ENCODE measurements at regions not wholly inside any gene's neighbourhood (a gene's known extent, or its start where the extent isn't known, plus 50 kb on each side); places are given as distances from the start of the nearest gene placed in this dataset.

DNA sequence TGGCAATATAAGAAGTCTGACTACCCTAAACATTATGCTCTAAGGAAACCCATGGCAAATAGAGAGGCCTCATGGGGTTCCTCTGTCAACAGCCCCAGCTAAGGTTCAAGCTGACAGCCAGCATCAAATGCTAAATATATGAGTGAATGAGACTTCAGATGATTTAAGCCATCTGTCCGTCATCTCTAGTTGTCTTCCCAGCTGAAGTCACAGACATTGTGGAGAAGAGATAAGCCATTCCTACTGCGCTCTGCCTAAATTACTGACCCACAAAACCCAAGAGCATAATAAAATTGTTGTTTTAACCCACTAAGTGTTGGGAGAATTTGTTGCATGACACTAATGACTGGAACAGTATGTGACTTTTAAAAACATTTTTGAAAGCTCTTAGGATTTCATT, 87.3 kb upstream of the IGSF10 start:
- H3K27ac ChIP-seq = no peak overlapping the region
- TF ChIP-seq, protein P1, sequence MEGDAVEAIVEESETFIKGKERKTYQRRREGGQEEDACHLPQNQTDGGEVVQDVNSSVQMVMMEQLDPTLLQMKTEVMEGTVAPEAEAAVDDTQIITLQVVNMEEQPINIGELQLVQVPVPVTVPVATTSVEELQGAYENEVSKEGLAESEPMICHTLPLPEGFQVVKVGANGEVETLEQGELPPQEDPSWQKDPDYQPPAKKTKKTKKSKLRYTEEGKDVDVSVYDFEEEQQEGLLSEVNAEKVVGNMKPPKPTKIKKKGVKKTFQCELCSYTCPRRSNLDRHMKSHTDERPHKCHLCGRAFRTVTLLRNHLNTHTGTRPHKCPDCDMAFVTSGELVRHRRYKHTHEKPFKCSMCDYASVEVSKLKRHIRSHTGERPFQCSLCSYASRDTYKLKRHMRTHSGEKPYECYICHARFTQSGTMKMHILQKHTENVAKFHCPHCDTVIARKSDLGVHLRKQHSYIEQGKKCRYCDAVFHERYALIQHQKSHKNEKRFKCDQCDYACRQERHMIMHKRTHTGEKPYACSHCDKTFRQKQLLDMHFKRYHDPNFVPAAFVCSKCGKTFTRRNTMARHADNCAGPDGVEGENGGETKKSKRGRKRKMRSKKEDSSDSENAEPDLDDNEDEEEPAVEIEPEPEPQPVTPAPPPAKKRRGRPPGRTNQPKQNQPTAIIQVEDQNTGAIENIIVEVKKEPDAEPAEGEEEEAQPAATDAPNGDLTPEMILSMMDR (conservative IDR thresholded peaks at IDR 0.05; ENCODE audit: low read depth) = no peak
- no peak for DNase-seq (ENCODE audit: low spot score)
- ChIA-PET POLR2A (ENCODE audit: low non-redundant PET) (no interaction called here), CTCF (interaction anchor here (0.6 kb wide), 1 partner anchor 752 kb away, joined by 3 read pairs; no protein-coding TSS in a partner anchor)

DNA sequence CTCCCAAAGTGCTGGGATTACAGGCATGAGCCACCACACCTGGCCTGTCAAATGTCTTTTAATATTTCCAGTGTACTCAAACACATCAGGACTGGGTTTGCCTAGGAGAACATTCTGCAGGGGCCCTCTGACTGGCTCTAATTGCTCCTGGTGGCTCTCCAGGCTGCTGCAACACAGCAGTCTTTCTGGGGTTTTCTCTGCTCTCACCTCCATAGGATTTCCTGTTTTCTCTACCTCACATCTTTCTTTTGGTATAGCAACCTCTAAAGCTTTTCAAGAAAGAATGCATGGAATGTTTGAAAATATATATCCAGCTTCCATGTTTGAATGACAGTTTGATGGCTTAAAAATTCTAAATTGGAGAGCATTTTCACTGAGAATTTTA, 83.3 kb upstream of the IGSF10 start:
- peak overlapping the region; percentile 58 for H3K27ac ChIP-seq
- TF ChIP-seq, protein P1 (conservative IDR thresholded peaks at IDR 0.05; ENCODE audit: low read depth) = no peak
- POLR2A ChIA-PET (ENCODE audit: low non-redundant PET) = no interaction called here
- DNase-seq (ENCODE audit: low spot score) = no peak
- CTCF ChIA-PET = no interaction called here

DNA sequence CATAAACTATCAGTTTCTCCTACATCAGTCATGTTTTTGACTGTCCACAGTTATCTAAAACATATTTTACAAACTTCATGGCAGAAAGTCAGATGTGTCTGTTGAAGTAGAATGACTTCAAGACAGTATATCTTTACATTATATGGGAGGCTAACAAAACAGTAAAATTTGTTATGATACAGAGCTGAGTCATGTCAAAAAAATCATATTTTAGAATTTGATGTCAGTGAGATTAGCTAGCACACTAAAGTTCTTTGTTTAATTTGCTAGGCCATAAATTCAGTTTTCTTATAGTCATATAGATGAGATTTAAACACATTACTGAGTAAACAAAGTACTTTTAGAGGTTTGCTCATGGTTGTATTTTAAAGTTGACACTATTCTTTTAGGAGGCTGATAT, 80.3 kb upstream of the IGSF10 start:
- no peak overlapping the region for H3K27ac ChIP-seq
- TF ChIP-seq, protein P1 (conservative IDR thresholded peaks at IDR 0.05; ENCODE audit: low read depth) = no peak
- POLR2A ChIA-PET (ENCODE audit: low non-redundant PET) = no interaction called here
- CTCF ChIA-PET = no interaction called here
- no peak for DNase-seq (ENCODE audit: low spot score)

DNA sequence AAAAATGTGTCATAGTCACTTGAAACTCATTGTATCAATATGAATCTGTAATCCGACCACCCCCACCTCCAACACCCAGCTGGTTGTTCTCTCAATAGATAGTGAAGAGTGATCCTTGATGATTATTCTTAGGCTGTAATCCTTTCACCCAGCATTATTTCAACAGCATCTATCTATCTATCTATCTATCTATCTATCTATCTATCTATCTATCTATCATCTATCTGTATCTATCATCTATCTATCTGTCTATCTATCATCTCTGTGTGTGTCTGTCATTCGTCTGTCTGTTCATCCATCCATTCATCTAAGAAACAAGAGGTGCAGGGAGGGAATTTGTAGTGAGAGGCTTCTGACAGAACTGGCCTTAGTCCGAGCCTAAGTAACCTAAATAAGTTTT, 78.7 kb upstream of the IGSF10 start:
- TF ChIP-seq, protein P1 (conservative IDR thresholded peaks at IDR 0.05; ENCODE audit: low read depth) = no peak
- DNase-seq (ENCODE audit: low spot score) = no peak
- no peak overlapping the region for H3K27ac ChIP-seq
- ChIA-PET POLR2A (ENCODE audit: low non-redundant PET) (no interaction called here), CTCF (no interaction called here)

DNA sequence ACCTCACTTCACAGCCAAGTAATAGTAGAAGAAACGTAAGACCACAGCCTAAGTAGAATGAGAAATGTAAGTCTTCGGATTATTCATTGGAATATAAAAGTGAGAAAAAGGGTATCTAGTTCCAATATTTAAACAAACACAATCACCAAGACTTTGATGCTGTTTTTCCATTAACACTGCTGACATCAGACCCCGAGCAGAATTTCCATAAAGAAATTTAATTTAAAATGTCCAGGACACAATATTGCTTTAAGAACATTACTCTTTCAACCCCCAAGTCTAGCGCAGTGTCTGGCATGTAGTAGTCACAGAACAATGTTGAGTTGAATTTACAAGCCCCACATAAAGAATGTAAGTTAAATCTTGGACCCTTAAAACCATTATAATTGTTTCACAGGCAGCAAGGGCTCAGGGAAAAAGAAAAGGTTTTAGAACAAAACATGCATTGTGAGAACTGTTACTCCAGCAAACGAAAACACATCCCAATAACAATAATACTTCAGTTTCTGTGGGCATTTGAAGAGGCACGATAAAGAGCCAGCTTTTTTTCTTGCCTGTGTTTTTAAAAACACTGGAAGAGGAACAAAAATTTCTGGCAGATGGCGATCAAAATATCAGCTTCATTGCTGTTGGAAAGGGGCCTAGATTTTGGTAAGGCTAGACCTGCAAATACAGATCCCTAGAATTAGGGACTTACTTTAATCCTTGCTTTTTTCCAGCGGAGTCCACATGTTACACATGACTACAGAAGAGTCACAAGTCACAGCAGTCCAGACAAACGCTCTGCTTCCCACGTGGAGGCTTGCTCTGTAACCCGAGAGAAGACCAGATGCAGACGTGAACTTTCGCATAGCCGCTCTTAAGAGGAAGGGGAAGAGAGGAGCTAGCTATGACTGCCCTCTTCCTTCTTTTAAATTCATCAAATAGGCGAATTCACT, 77.9 kb upstream of the IGSF10 start:
- CTCF ChIA-PET = no interaction called here
- no peak overlapping the region for H3K27ac ChIP-seq
- POLR2A ChIA-PET (ENCODE audit: low non-redundant PET) = no interaction called here
- TF ChIP-seq, protein P1 (conservative IDR thresholded peaks at IDR 0.05; ENCODE audit: low read depth) = no peak
- DNase-seq (ENCODE audit: low spot score) = no peak

DNA sequence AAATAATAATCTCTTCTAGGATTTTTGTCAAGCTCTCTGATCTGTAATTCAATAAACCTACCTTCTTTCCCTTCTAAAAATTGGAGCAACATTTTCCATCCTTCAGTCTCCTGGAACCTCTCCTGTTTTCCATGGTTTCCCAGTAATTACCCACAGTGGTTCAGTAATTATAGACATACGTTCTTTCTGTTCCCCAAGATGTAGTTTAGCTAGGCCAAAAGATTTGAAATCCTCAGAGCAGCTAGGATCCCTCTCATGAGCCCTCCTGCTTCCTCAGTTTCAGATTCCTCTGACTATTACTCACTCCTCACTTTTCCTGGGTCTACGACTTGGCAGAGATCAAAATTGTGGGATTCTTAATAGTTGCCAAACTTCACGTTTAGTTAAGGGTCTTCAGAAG, 76.9 kb upstream of the IGSF10 start:
- POLR2A ChIA-PET (ENCODE audit: low non-redundant PET) = no interaction called here
- CTCF ChIA-PET = no interaction called here
- DNase-seq (ENCODE audit: low spot score) = no peak
- TF ChIP-seq, protein P1 (conservative IDR thresholded peaks at IDR 0.05; ENCODE audit: low read depth) = no peak
- H3K27ac ChIP-seq = no peak overlapping the region
